ENCODE measurements at regions not wholly inside any gene's neighbourhood (a gene's known extent, or its start where the extent isn't known, plus 50 kb on each side); places are given as distances from the start of the nearest gene placed in this dataset.

GRCh38 chr9:120212853-120213200 lies 367.1 kb downstream of the CDK5RAP2 start:
- TF ChIP-seq CTCF (IDR thresholded peaks at IDR 0.05; ENCODE audit: low read depth, low read length, poor library complexity, severe bottlenecking) (no peak), EZH2phosphoT487 (IDR thresholded peaks at IDR 0.05; ENCODE audit: borderline replicate concordance, low read length) (no peak)

All from DOHH2 (cell line).